GM13976 (cell line): ENCODE measurements at regions not wholly inside any gene's neighbourhood (a gene's known extent, or its start where the extent isn't known, plus 50 kb on each side); places are given as distances from the start of the nearest gene placed in this dataset.

Experiments
- DNase-seq: peaks from one replicate; pipeline ENCODE4 v3.0.0; 2012; ENCODE audit warnings: low spot score
- CTCF ChIP-seq: IDR thresholded peaks from 2 replicates; pipeline ENCODE4 v1.5.1; 2012; ENCODE audit warnings: borderline replicate concordance, mild to moderate bottlenecking; ENCODE audit not compliant: insufficient read depth; ENCODE audit errors: extremely low read depth, missing control alignments, control extremely low read depth
- in situ Hi-C: fragments of 300-500 bp; cut with MboI; formaldehyde crosslinking; loops from one replicate; pipeline ENCODE4 v1.12.0; 2022; ENCODE audit warnings: low sequenced_read_pairs, mixed read lengths, inconsistent platforms; ENCODE audit not compliant: unreplicated experiment

- DNase-seq, result no peak
- no peak for TF ChIP-seq CTCF
- in situ Hi-C loops, result no loop called here
Measured at GRCh38 chr2:126790987-126791780, 107.5 kb upstream of the TEX51 start.

- no peak for TF ChIP-seq CTCF
- in situ Hi-C loops, result no loop called here
- DNase-seq, result no peak
Measured at GRCh38 chr2:126792186-126792585, 106.5 kb upstream of the TEX51 start.

- no peak for TF ChIP-seq CTCF
- in situ Hi-C loops, result no loop called here
- no peak for DNase-seq
Measured at GRCh38 chr2:126792993-126793392, 105.7 kb upstream of the TEX51 start.

- TF ChIP-seq CTCF, result no peak
- in situ Hi-C loops, result no loop called here
- DNase-seq, result no peak
Measured at GRCh38 chr2:126793885-126794613, 104.6 kb upstream of the TEX51 start.

GRCh38 chr2:126795656-126796055 is 103.0 kb upstream of the TEX51 start:
- in situ Hi-C loops, result no loop called here
- TF ChIP-seq CTCF, result no peak
- DNase-seq, result no peak

- in situ Hi-C loops, result no loop called here
- TF ChIP-seq CTCF, result no peak
- no peak for DNase-seq
Measured at GRCh38 chr2:126796931-126797621, 101.6 kb upstream of the TEX51 start.
